T-cell (primary cell): ENCODE measurements at regions not wholly inside any gene's neighbourhood (a gene's known extent, or its start where the extent isn't known, plus 50 kb on each side); places are given as distances from the start of the nearest gene placed in this dataset.
"Not testable (repeated sequence)": the region's sequence is repeated elsewhere in the genome, so short reads cannot be mapped to it uniquely, and the experiment has no call there.

ENCODE experiments used
- ATAC-seq, 4 experiments: fragments of 200-7000 bp in 3 of 4; fragments of 150-1000 bp in 1 of 4; cut with Tn5 transposase; replicated peaks in 1 of 4; 1 replicate in 3 of 4; 2 replicates in 1 of 4; pipeline ENCODE4 v1.10.0; 2021; ENCODE audit warnings: moderate library complexity in 3 of 4, mild to moderate bottlenecking in 2 of 4, moderate number of reproducible peaks in 1 of 4
- CTCF ChIA-PET, 2 donors: fragments of 300-600 bp; sonication (Branson Sonifier 250); formaldehyde crosslinking; loops; one replicate each; lab custom pipeline; 2022; ENCODE audit warnings: antibody characterized with exemption in 2 of 2; lab: Charles Lee
- POLR2A ChIA-PET, 2 donors: fragments of 300-600 bp; sonication (Branson Sonifier 250); formaldehyde crosslinking; loops; one replicate each; lab custom pipeline; 2022; ENCODE audit warnings: antibody characterized with exemption in 2 of 2; lab: Charles Lee
- DNase-seq, 35 experiments: peaks; one replicate each; pipeline versions ENCODE4 v3.0.0 to v3.0.0-alpha.2; 2013 to 2023
- H3K27ac ChIP-seq: one replicate; pipeline ENCODE4 v1.5.1; 2013; ENCODE audit warnings: low read length
- H3K27me3 ChIP-seq, 2 experiments: replicated peaks in 1 of 2; 1 replicate in 1 of 2; 2 replicates in 1 of 2; pipeline versions ENCODE4 v1.6.1 to v1.7.0; 2013; ENCODE audit warnings: low read length in 1 of 2, mixed read lengths in 1 of 2; ENCODE audit not compliant: control insufficient read depth in 2 of 2, insufficient read depth in 2 of 2; ENCODE audit errors: extremely low read depth in 1 of 2
- H3K36me3 ChIP-seq, 2 donors: 1 replicate in 1 of 2; 2 replicates in 1 of 2; pipeline versions ENCODE4 v1.6.1 to v1.7.0; 2013; ENCODE audit warnings: low read length in 1 of 2; ENCODE audit not compliant: control insufficient read depth in 2 of 2, insufficient read depth in 1 of 2; ENCODE audit errors: extremely low read depth in 1 of 2
- H3K4me1 ChIP-seq, 2 experiments: 1 replicate in 1 of 2; 2 replicates in 1 of 2; pipeline versions ENCODE4 v1.6.1 to v1.7.0; 2013; ENCODE audit warnings: low read length in 2 of 2, mixed read lengths in 1 of 2; ENCODE audit not compliant: insufficient read depth in 2 of 2, control insufficient read depth in 1 of 2; ENCODE audit errors: extremely low read depth in 1 of 2
- H3K4me3 ChIP-seq, 2 donors: 1 replicate in 1 of 2; 2 replicates in 1 of 2; pipeline versions ENCODE4 v1.5.1 to v1.7.0; 2013; ENCODE audit warnings: mild to moderate bottlenecking in 2 of 2, low read length in 1 of 2, moderate library complexity in 1 of 2; ENCODE audit not compliant: control insufficient read depth in 1 of 2; ENCODE audit errors: extremely low read depth in 1 of 2
- H3K9me3 ChIP-seq: 2 replicates; pipeline ENCODE4 v1.7.0; 2013
- H3K27ac Mint-ChIP-seq, 2 donors: one replicate each; pipeline ENCODE4 v1.8.0; 2020 to 2021; ENCODE audit warnings: mild to moderate bottlenecking in 2 of 2, mixed read lengths in 2 of 2
- H3K27me3 Mint-ChIP-seq, 2 donors: one replicate each; pipeline ENCODE4 v1.8.0; 2021 to 2022; ENCODE audit warnings: mixed read lengths in 2 of 2
- H3K36me3 Mint-ChIP-seq: one replicate; pipeline ENCODE4 v1.8.0; 2021; ENCODE audit warnings: mixed read lengths
- H3K4me1 Mint-ChIP-seq, 3 donors: one replicate each; pipeline ENCODE4 v1.8.0; 2020 to 2022; ENCODE audit warnings: mixed read lengths in 3 of 3, mild to moderate bottlenecking in 1 of 3
- H3K4me3 Mint-ChIP-seq, 3 donors: one replicate each; pipeline ENCODE4 v1.8.0; 2020 to 2022; ENCODE audit warnings: mild to moderate bottlenecking in 3 of 3, mixed read lengths in 3 of 3, moderate library complexity in 3 of 3
- H3K9me3 Mint-ChIP-seq, 3 donors: one replicate each; pipeline ENCODE4 v1.8.0; 2020 to 2022; ENCODE audit warnings: mixed read lengths in 3 of 3
- WGBS: methylation state at CpG from one replicate; pipeline ENCODE4 v1.1.5; 2013; ENCODE audit warnings: missing lambda C conversion rate; ENCODE audit not compliant: insufficient coverage; 5-methylcytosine and 5-hydroxymethylcytosine counted together

- 50% methylated on average over 1 of the region's 2 CpGs for WGBS
- no peak overlapping the region for H3K27ac ChIP-seq
- H3K27ac Mint-ChIP-seq, result no peak overlapping the region
- ChIA-PET CTCF (no interaction called here), POLR2A (no interaction called here)
- H3K9me3 Mint-ChIP-seq, result peaks cover 0 to 7% (median 5%) of the 10 kb centered on the region in 3 donors
- H3K36me3 Mint-ChIP-seq, result no peaks in the 10 kb centered on the region
- H3K4me1 ChIP-seq, result no peaks in the 10 kb centered on the region
- H3K4me1 Mint-ChIP-seq, result no peaks in the 10 kb centered on the region
- H3K4me3 Mint-ChIP-seq, result no peak overlapping the region
- no peak overlapping the region for H3K4me3 ChIP-seq
- H3K27me3 Mint-ChIP-seq, result no peaks in the 10 kb centered on the region
- no peaks in the 10 kb centered on the region for H3K9me3 ChIP-seq
- DNase-seq, result no peak
- no peaks in the 10 kb centered on the region for H3K36me3 ChIP-seq
- ATAC-seq, result no peak
- no peaks in the 10 kb centered on the region for H3K27me3 ChIP-seq
These were observed 106.3 kb upstream of the TBX18 start for GRCh38 chr6:84870672-84871071.

- no peak for ATAC-seq
These were observed 103.8 kb upstream of the TBX18 start for GRCh38 chr6:84868149-84868548.

GRCh38 chr6:84867521-84867920, 103.1 kb upstream of the TBX18 start:
- Histone ChIP-seq H3K27ac (no peak overlapping the region), H3K27me3 (no peaks in the 10 kb centered on the region), H3K36me3 (no peaks in the 10 kb centered on the region), H3K4me1 (no peaks in the 10 kb centered on the region), H3K9me3 (no peaks in the 10 kb centered on the region), H3K4me3 (no peak overlapping the region)
- Mint-ChIP-seq H3K27ac (no peak overlapping the region), H3K9me3 (peaks cover 0 to 7% (median 2%) of the 10 kb centered on the region in 3 donors), H3K27me3 (no peaks in the 10 kb centered on the region), H3K4me1 (no peaks in the 10 kb centered on the region), H3K36me3 (no peaks in the 10 kb centered on the region), H3K4me3 (no peak overlapping the region)
- no peak for ATAC-seq
- POLR2A ChIA-PET, result no interaction called here
- no peak for DNase-seq
- CTCF ChIA-PET, result no interaction called here
- no CpG with 5 or more reads among the region's 2 CpGs for WGBS

More at GRCh38 chr6:84868149-84868548, 103.8 kb upstream of the TBX18 start:
- Mint-ChIP-seq H3K9me3 (peaks cover 0 to 7% (median 2%) of the 10 kb centered on the region in 3 donors), H3K4me3 (no peak overlapping the region), H3K27me3 (no peaks in the 10 kb centered on the region), H3K4me1 (no peaks in the 10 kb centered on the region), H3K27ac (no peak overlapping the region), H3K36me3 (no peaks in the 10 kb centered on the region)
- no peak for DNase-seq
- no peak overlapping the region for H3K4me3 ChIP-seq
- no peaks in the 10 kb centered on the region for H3K27me3 ChIP-seq
- POLR2A ChIA-PET, result no interaction called here
- CTCF ChIA-PET, result no interaction called here
- no peaks in the 10 kb centered on the region for H3K9me3 ChIP-seq
- H3K36me3 ChIP-seq, result no peaks in the 10 kb centered on the region
- H3K4me1 ChIP-seq, result no peaks in the 10 kb centered on the region
- H3K27ac ChIP-seq, result no peak overlapping the region

- Mint-ChIP-seq H3K36me3 (no peaks in the 10 kb centered on the region), H3K4me3 (no peak overlapping the region), H3K27ac (no peak overlapping the region), H3K9me3 (peaks cover 2 to 5% (median 4%) of the 10 kb centered on the region in 3 donors), H3K27me3 (no peaks in the 10 kb centered on the region), H3K4me1 (no peaks in the 10 kb centered on the region)
- Histone ChIP-seq H3K4me3 (no peak overlapping the region), H3K9me3 (no peaks in the 10 kb centered on the region), H3K36me3 (no peaks in the 10 kb centered on the region), H3K27ac (no peak overlapping the region), H3K4me1 (no peaks in the 10 kb centered on the region), H3K27me3 (no peaks in the 10 kb centered on the region)
- ChIA-PET CTCF (no interaction called here), POLR2A (no interaction called here)
- ATAC-seq, result no peak
- WGBS, result no CpG with 5 or more reads among the region's 1 CpG
- DNase-seq, result no peak
These were observed 102.3 kb upstream of the TBX18 start for GRCh38 chr6:84866715-84867114.

GRCh38 chr6:84865372-84865771, 101.0 kb upstream of the TBX18 start:
- POLR2A ChIA-PET, result not testable (repeated sequence)

GRCh38 chr6:84862843-84863242, 98.4 kb upstream of the TBX18 start:
- H3K9me3 Mint-ChIP-seq, result peaks cover 2 to 9% (median 8%) of the 10 kb centered on the region in 3 donors
- H3K36me3 Mint-ChIP-seq, result no peaks in the 10 kb centered on the region
- CTCF ChIA-PET, result no interaction called here
- POLR2A ChIA-PET, result no interaction called here
- H3K4me3 ChIP-seq, result no peak overlapping the region
- no peak overlapping the region for H3K27ac Mint-ChIP-seq
- WGBS, result no CpG with 5 or more reads among the region's 1 CpG
- H3K27ac ChIP-seq, result no peak overlapping the region
- H3K27me3 ChIP-seq, result no peaks in the 10 kb centered on the region
- H3K4me1 Mint-ChIP-seq, result no peaks in the 10 kb centered on the region
- no peak for ATAC-seq
- H3K4me1 ChIP-seq, result no peaks in the 10 kb centered on the region
- no peaks in the 10 kb centered on the region for H3K9me3 ChIP-seq
- H3K27me3 Mint-ChIP-seq, result no peaks in the 10 kb centered on the region
- no peak for DNase-seq
- H3K36me3 ChIP-seq, result no peaks in the 10 kb centered on the region
- no peak overlapping the region for H3K4me3 Mint-ChIP-seq

More at GRCh38 chr6:84865372-84865771, 101.0 kb upstream of the TBX18 start:
- H3K4me3 Mint-ChIP-seq, H3K27ac Mint-ChIP-seq, ATAC-seq, H3K27ac ChIP-seq, H3K36me3 ChIP-seq, DNase-seq, H3K9me3 Mint-ChIP-seq, H3K27me3 ChIP-seq, CTCF ChIA-PET, H3K4me1 Mint-ChIP-seq, H3K36me3 Mint-ChIP-seq, H3K9me3 ChIP-seq, H3K4me3 ChIP-seq, H3K4me1 ChIP-seq, H3K27me3 Mint-ChIP-seq: not testable (repeated sequence)
- no CpG with 5 or more reads among the region's 1 CpG for WGBS

- H3K4me1 Mint-ChIP-seq, result no peaks in the 10 kb centered on the region
- WGBS, result no CpG with 5 or more reads among the region's 2 CpGs
- no peak overlapping the region for H3K4me3 Mint-ChIP-seq
- Histone ChIP-seq H3K27me3 (no peaks in the 10 kb centered on the region), H3K4me3 (no peak overlapping the region), H3K9me3 (no peaks in the 10 kb centered on the region), H3K4me1 (no peaks in the 10 kb centered on the region), H3K27ac (no peak overlapping the region), H3K36me3 (no peaks in the 10 kb centered on the region)
- peaks cover 3 to 19% (median 8%) of the 10 kb centered on the region in 3 donors for H3K9me3 Mint-ChIP-seq
- no peak overlapping the region for H3K27ac Mint-ChIP-seq
- ATAC-seq, result no peak
- H3K27me3 Mint-ChIP-seq, result no peaks in the 10 kb centered on the region
- ChIA-PET POLR2A (no interaction called here), CTCF (no interaction called here)
- no peaks in the 10 kb centered on the region for H3K36me3 Mint-ChIP-seq
- no peak for DNase-seq
These were observed 96.5 kb upstream of the TBX18 start for GRCh38 chr6:84860920-84861319.
